ENCODE measurements at regions not wholly inside any gene's neighbourhood (a gene's known extent, or its start where the extent isn't known, plus 50 kb on each side); places are given as distances from the start of the nearest gene placed in this dataset.
"Not testable (repeated sequence)": the region's sequence is repeated elsewhere in the genome, so short reads cannot be mapped to it uniquely, and the experiment has no call there.

GRCh38 chr3:101117980-101118379 is 124.8 kb upstream of the ABI3BP start:
- Histone ChIP-seq H3K4me3 (ENCODE audit: low read depth in 1 of 3, low read length in 3 of 3) (no peak overlapping the region), H3K27ac (ENCODE audit: low read depth in 1 of 3, low read length in 2 of 3) (no peak overlapping the region), H3K36me3 (ENCODE audit: control insufficient read depth in 3 of 3, insufficient read depth in 2 of 3, low read depth in 1 of 3, low read length in 3 of 3) (no peaks in the 10 kb centered on the region), H3K27me3 (ENCODE audit: control insufficient read depth in 3 of 3, insufficient read depth in 3 of 3, low read length in 3 of 3) (no peaks in the 10 kb centered on the region), H3K4me1 (ENCODE audit: control insufficient read depth in 3 of 3, insufficient read depth in 2 of 3, low read depth in 1 of 3, low read length in 2 of 3) (peaks cover 0 to 5% (median 0%) of the 10 kb centered on the region in 3 donors), H3K9me3 (ENCODE audit: control insufficient read depth in 2 of 2, insufficient read depth in 1 of 2, low read depth in 1 of 2, low read length in 1 of 2) (no peaks in the 10 kb centered on the region)
- 68 to 82% (median 70%) methylated on average over 2 of the region's 2 CpGs for WGBS, 3 donors
- DNase-seq (no peak), FAIRE-seq (no peak)

- Histone ChIP-seq H3K36me3 (ENCODE audit: control insufficient read depth in 3 of 3, insufficient read depth in 2 of 3, low read depth in 1 of 3, low read length in 3 of 3) (no peaks in the 10 kb centered on the region), H3K9me3 (ENCODE audit: control insufficient read depth in 2 of 2, insufficient read depth in 1 of 2, low read depth in 1 of 2, low read length in 1 of 2) (no peaks in the 10 kb centered on the region), H3K27me3 (ENCODE audit: control insufficient read depth in 3 of 3, insufficient read depth in 3 of 3, low read length in 3 of 3) (no peaks in the 10 kb centered on the region), H3K27ac (ENCODE audit: low read depth in 1 of 3, low read length in 2 of 3) (no peak overlapping the region), H3K4me1 (ENCODE audit: control insufficient read depth in 3 of 3, insufficient read depth in 2 of 3, low read depth in 1 of 3, low read length in 2 of 3) (peaks cover 0 to 2% (median 0%) of the 10 kb centered on the region in 3 donors), H3K4me3 (ENCODE audit: low read depth in 1 of 3, low read length in 3 of 3) (no peak overlapping the region)
- DNase-seq = no peak
- WGBS, 3 donors = 59 to 76% (median 68%) methylated on average over 3 of the region's 3 CpGs
- FAIRE-seq = no peak
Observed at GRCh38 chr3:101117465-101117864, 124.2 kb upstream of the ABI3BP start.

- not testable (repeated sequence) for H3K4me3 ChIP-seq (ENCODE audit: low read depth in 1 of 3, low read length in 3 of 3); FAIRE-seq; H3K36me3 ChIP-seq (ENCODE audit: control insufficient read depth in 3 of 3, insufficient read depth in 2 of 3, low read depth in 1 of 3, low read length in 3 of 3); H3K4me1 ChIP-seq (ENCODE audit: control insufficient read depth in 3 of 3, insufficient read depth in 2 of 3, low read depth in 1 of 3, low read length in 2 of 3); H3K27me3 ChIP-seq (ENCODE audit: control insufficient read depth in 3 of 3, insufficient read depth in 3 of 3, low read length in 3 of 3); H3K27ac ChIP-seq (ENCODE audit: low read depth in 1 of 3, low read length in 2 of 3); H3K9me3 ChIP-seq (ENCODE audit: control insufficient read depth in 2 of 2, insufficient read depth in 1 of 2, low read depth in 1 of 2, low read length in 1 of 2); DNase-seq
- WGBS, 3 donors = 76 to 82% (median 82%) methylated on average over 3 of the region's 3 CpGs
Observed at GRCh38 chr3:101110295-101110694, 117.1 kb upstream of the ABI3BP start.

GRCh38 chr3:101104321-101104720 is 111.1 kb upstream of the ABI3BP start:
- Histone ChIP-seq H3K27ac (ENCODE audit: low read depth in 1 of 3, low read length in 2 of 3) (no peak overlapping the region), H3K4me1 (ENCODE audit: control insufficient read depth in 3 of 3, insufficient read depth in 2 of 3, low read depth in 1 of 3, low read length in 2 of 3) (no peaks in the 10 kb centered on the region), H3K9me3 (ENCODE audit: control insufficient read depth in 2 of 2, insufficient read depth in 1 of 2, low read depth in 1 of 2, low read length in 1 of 2) (no peaks in the 10 kb centered on the region), H3K4me3 (ENCODE audit: low read depth in 1 of 3, low read length in 3 of 3) (no peak overlapping the region), H3K36me3 (ENCODE audit: control insufficient read depth in 3 of 3, insufficient read depth in 2 of 3, low read depth in 1 of 3, low read length in 3 of 3) (no peaks in the 10 kb centered on the region), H3K27me3 (ENCODE audit: control insufficient read depth in 3 of 3, insufficient read depth in 3 of 3, low read length in 3 of 3) (no peaks in the 10 kb centered on the region)
- 70 to 93% (median 83%) methylated on average over 1 of the region's 1 CpG for WGBS, 3 donors
- FAIRE-seq = no peak
- DNase-seq = no peak

- Histone ChIP-seq H3K4me1 (ENCODE audit: control insufficient read depth in 3 of 3, insufficient read depth in 2 of 3, low read depth in 1 of 3, low read length in 2 of 3) (no peaks in the 10 kb centered on the region), H3K4me3 (ENCODE audit: low read depth in 1 of 3, low read length in 3 of 3) (no peak overlapping the region), H3K27me3 (ENCODE audit: control insufficient read depth in 3 of 3, insufficient read depth in 3 of 3, low read length in 3 of 3) (no peaks in the 10 kb centered on the region), H3K36me3 (ENCODE audit: control insufficient read depth in 3 of 3, insufficient read depth in 2 of 3, low read depth in 1 of 3, low read length in 3 of 3) (no peaks in the 10 kb centered on the region), H3K27ac (ENCODE audit: low read depth in 1 of 3, low read length in 2 of 3) (no peak overlapping the region), H3K9me3 (ENCODE audit: control insufficient read depth in 2 of 2, insufficient read depth in 1 of 2, low read depth in 1 of 2, low read length in 1 of 2) (no peaks in the 10 kb centered on the region)
- DNase-seq (peak in 1 of 2 donors; percentile 6), FAIRE-seq (no peak)
- 26 to 41% (median 30%) methylated on average over 4 of the region's 4 CpGs for WGBS, 3 donors
Observed at GRCh38 chr3:101102678-101103296, 109.6 kb upstream of the ABI3BP start.

- Histone ChIP-seq H3K9me3 (ENCODE audit: control insufficient read depth in 2 of 2, insufficient read depth in 1 of 2, low read depth in 1 of 2, low read length in 1 of 2) (no peaks in the 10 kb centered on the region), H3K27ac (ENCODE audit: low read depth in 1 of 3, low read length in 2 of 3) (no peak overlapping the region), H3K36me3 (ENCODE audit: control insufficient read depth in 3 of 3, insufficient read depth in 2 of 3, low read depth in 1 of 3, low read length in 3 of 3) (no peaks in the 10 kb centered on the region), H3K4me3 (ENCODE audit: low read depth in 1 of 3, low read length in 3 of 3) (no peak overlapping the region), H3K27me3 (ENCODE audit: control insufficient read depth in 3 of 3, insufficient read depth in 3 of 3, low read length in 3 of 3) (no peaks in the 10 kb centered on the region), H3K4me1 (ENCODE audit: control insufficient read depth in 3 of 3, insufficient read depth in 2 of 3, low read depth in 1 of 3, low read length in 2 of 3) (no peaks in the 10 kb centered on the region)
- DNase-seq (no peak), FAIRE-seq (no peak)
- WGBS, 3 donors = 40 to 84% (median 42%) methylated on average over 2 of the region's 2 CpGs
Observed at GRCh38 chr3:101100361-101101009, 107.3 kb upstream of the ABI3BP start.

GRCh38 chr3:101099791-101100190 is 106.6 kb upstream of the ABI3BP start:
- H3K36me3 ChIP-seq (ENCODE audit: control insufficient read depth in 3 of 3, insufficient read depth in 2 of 3, low read depth in 1 of 3, low read length in 3 of 3) = no peaks in the 10 kb centered on the region
- DNase-seq (no peak), FAIRE-seq (no peak)
- H3K27ac ChIP-seq (ENCODE audit: low read depth in 1 of 3, low read length in 2 of 3) = no peak overlapping the region
- no peaks in the 10 kb centered on the region for H3K9me3 ChIP-seq (ENCODE audit: control insufficient read depth in 2 of 2, insufficient read depth in 1 of 2, low read depth in 1 of 2, low read length in 1 of 2)
- H3K4me3 ChIP-seq (ENCODE audit: low read depth in 1 of 3, low read length in 3 of 3) = no peak overlapping the region
- no peaks in the 10 kb centered on the region for H3K4me1 ChIP-seq (ENCODE audit: control insufficient read depth in 3 of 3, insufficient read depth in 2 of 3, low read depth in 1 of 3, low read length in 2 of 3)
- 86 to 91% (median 88%) methylated on average over 3 of the region's 3 CpGs for WGBS, 3 donors
- H3K27me3 ChIP-seq (ENCODE audit: control insufficient read depth in 3 of 3, insufficient read depth in 3 of 3, low read length in 3 of 3) = no peaks in the 10 kb centered on the region

- Histone ChIP-seq H3K27me3 (ENCODE audit: control insufficient read depth in 3 of 3, insufficient read depth in 3 of 3, low read length in 3 of 3) (no peaks in the 10 kb centered on the region), H3K9me3 (ENCODE audit: control insufficient read depth in 2 of 2, insufficient read depth in 1 of 2, low read depth in 1 of 2, low read length in 1 of 2) (no peaks in the 10 kb centered on the region), H3K4me1 (ENCODE audit: control insufficient read depth in 3 of 3, insufficient read depth in 2 of 3, low read depth in 1 of 3, low read length in 2 of 3) (no peaks in the 10 kb centered on the region), H3K27ac (ENCODE audit: low read depth in 1 of 3, low read length in 2 of 3) (no peak overlapping the region), H3K36me3 (ENCODE audit: control insufficient read depth in 3 of 3, insufficient read depth in 2 of 3, low read depth in 1 of 3, low read length in 3 of 3) (no peaks in the 10 kb centered on the region), H3K4me3 (ENCODE audit: low read depth in 1 of 3, low read length in 3 of 3) (no peak overlapping the region)
- DNase-seq (no peak), FAIRE-seq (no peak)
- 84 to 90% (median 89%) methylated on average over 2 of the region's 2 CpGs for WGBS, 3 donors
Observed at GRCh38 chr3:101096444-101096843, 103.2 kb upstream of the ABI3BP start.

Measured in small intestine (tissue), 7 donors.